Ovary (tissue), 3 donors: ENCODE measurements at regions not wholly inside any gene's neighbourhood (a gene's known extent, or its start where the extent isn't known, plus 50 kb on each side); places are given as distances from the start of the nearest gene placed in this dataset.

Experiments
- EP300 ChIP-seq: sonication (generic); formaldehyde crosslinking; IDR thresholded peaks from one replicate; pipeline ENCODE4 v1.6.1; 2017; ENCODE audit warnings: antibody characterized with exemption
- POLR2A ChIP-seq: fragments of 450-650 bp; IDR thresholded peaks from one replicate; pipeline ENCODE4 v1.6.1; 2017; ENCODE audit warnings: antibody characterized with exemption, mild to moderate bottlenecking, moderate library complexity
- TF ChIP-seq, protein P1 (sequence below), 3 donors: fragments of 450-650 bp in 2 of 3; fragments of 200-600 bp in 1 of 3; IDR thresholded peaks; one replicate each; pipeline versions ENCODE4 v1.5.1 to v1.8.0; 2016 to 2022; ENCODE audit warnings: antibody characterized with exemption in 3 of 3, mild to moderate bottlenecking in 1 of 3
- donor health status: DM: no; HTN: no; CAD: no.

DNA sequence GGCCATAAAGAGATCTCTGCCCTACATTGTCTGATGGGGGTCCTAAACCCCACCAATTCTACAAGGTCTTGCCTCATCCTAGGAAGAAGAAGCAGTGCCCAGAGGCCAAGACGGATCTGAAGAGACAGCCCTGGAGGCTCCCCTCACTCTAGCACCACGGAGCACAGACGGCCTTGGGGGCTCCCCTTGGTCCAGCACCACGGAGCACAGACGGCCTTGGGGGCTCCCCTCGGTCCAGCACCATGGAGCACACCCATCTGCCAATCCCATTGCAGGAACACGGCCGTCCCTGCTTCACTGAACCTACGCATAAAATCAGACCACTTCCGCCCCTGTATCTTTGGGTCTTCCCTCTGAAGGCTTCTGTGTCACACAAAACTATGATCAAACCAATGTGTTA is 215.1 kb upstream of the SALL3 start:
- TF ChIP-seq, protein P1, sequence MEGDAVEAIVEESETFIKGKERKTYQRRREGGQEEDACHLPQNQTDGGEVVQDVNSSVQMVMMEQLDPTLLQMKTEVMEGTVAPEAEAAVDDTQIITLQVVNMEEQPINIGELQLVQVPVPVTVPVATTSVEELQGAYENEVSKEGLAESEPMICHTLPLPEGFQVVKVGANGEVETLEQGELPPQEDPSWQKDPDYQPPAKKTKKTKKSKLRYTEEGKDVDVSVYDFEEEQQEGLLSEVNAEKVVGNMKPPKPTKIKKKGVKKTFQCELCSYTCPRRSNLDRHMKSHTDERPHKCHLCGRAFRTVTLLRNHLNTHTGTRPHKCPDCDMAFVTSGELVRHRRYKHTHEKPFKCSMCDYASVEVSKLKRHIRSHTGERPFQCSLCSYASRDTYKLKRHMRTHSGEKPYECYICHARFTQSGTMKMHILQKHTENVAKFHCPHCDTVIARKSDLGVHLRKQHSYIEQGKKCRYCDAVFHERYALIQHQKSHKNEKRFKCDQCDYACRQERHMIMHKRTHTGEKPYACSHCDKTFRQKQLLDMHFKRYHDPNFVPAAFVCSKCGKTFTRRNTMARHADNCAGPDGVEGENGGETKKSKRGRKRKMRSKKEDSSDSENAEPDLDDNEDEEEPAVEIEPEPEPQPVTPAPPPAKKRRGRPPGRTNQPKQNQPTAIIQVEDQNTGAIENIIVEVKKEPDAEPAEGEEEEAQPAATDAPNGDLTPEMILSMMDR (IDR thresholded peaks at IDR 0.05), result no peak
- no peak for TF ChIP-seq POLR2A
- TF ChIP-seq EP300, result no peak
